B cell (primary cell): ENCODE measurements at regions not wholly inside any gene's neighbourhood (a gene's known extent, or its start where the extent isn't known, plus 50 kb on each side); places are given as distances from the start of the nearest gene placed in this dataset.

Experiments
- ATAC-seq: fragments of 200-7000 bp; cut with Tn5 transposase; one replicate; pipeline ENCODE4 v1.10.0; 2021; ENCODE audit warnings: low read depth, mild to moderate bottlenecking, moderate number of reproducible peaks, moderate library complexity
- CTCF ChIA-PET: fragments of 350-600 bp; sonication (Branson Sonifier 250); formaldehyde crosslinking; loops from one replicate; lab custom pipeline; 2021; ENCODE audit warnings: antibody characterized with exemption, inconsistent platforms; lab: Charles Lee
- POLR2A ChIA-PET: fragments of 350-600 bp; sonication (Branson Sonifier 250); formaldehyde crosslinking; loops from one replicate; lab custom pipeline; 2021; ENCODE audit warnings: antibody characterized with exemption; lab: Charles Lee
- DNase-seq: peaks from one replicate; pipeline ENCODE4 v3.0.0; 2013
- H2AFZ ChIP-seq: 2 replicates; pipeline ENCODE4 v1.6.1; 2012; ENCODE audit warnings: mild to moderate bottlenecking, low read depth, low read length; ENCODE audit not compliant: insufficient read depth, poor library complexity, severe bottlenecking
- H3K27ac ChIP-seq, 2 donors: 1 replicate in 1 of 2; 2 replicates in 1 of 2; pipeline ENCODE4 v1.5.1; 2012 to 2013; ENCODE audit warnings: low read length in 2 of 2, mild to moderate bottlenecking in 2 of 2, moderate library complexity in 1 of 2
- H3K27me3 ChIP-seq, 4 experiments: fragments of 200-600 bp in 1 of 4; sonication (generic) in 1 of 4; replicated peaks in 1 of 4; 1 replicate in 2 of 4; 2 replicates in 2 of 4; pipeline versions ENCODE4 v1.6.1 to v1.7.0; 2013 to 2016; ENCODE audit warnings: low read length in 3 of 4, mild to moderate bottlenecking in 2 of 4, mixed read lengths in 1 of 4, moderate library complexity in 1 of 4; ENCODE audit not compliant: insufficient read depth in 4 of 4, control insufficient read depth in 3 of 4; ENCODE audit errors: control extremely low read depth in 1 of 4
- H3K36me3 ChIP-seq, 2 experiments: replicated peaks in 1 of 2; 1 replicate in 1 of 2; 2 replicates in 1 of 2; pipeline versions ENCODE4 v1.6.1 to v1.7.1; 2013; ENCODE audit warnings: low read length in 1 of 2; ENCODE audit not compliant: insufficient read depth in 2 of 2, control insufficient read depth in 1 of 2; ENCODE audit errors: control extremely low read depth in 1 of 2, extremely low read depth in 1 of 2
- H3K4me1 ChIP-seq, 2 donors: fragments of 200-600 bp in 1 of 2; sonication (generic) in 1 of 2; 1 replicate in 1 of 2; 2 replicates in 1 of 2; pipeline versions ENCODE4 v1.5.1 to v1.6.1; 2013 to 2017; ENCODE audit warnings: low read length in 2 of 2; ENCODE audit not compliant: control insufficient read depth in 2 of 2, insufficient read depth in 2 of 2
- H3K4me2 ChIP-seq: replicated peaks from 2 replicates; pipeline ENCODE3; 2012; ENCODE audit warnings: mild to moderate bottlenecking, low read depth, low read length; ENCODE audit not compliant: poor library complexity, severe bottlenecking
- H3K4me3 ChIP-seq, 5 experiments: fragments of 200-600 bp in 1 of 5; sonication (generic) in 1 of 5; 1 replicate in 3 of 5; 2 replicates in 2 of 5; pipeline versions ENCODE4 v1.5.1 to v1.7.0; 2011 to 2016; ENCODE audit warnings: low read length in 4 of 5, mild to moderate bottlenecking in 4 of 5, low read depth in 2 of 5, control low read depth in 1 of 5, moderate library complexity in 1 of 5; ENCODE audit not compliant: insufficient read depth in 1 of 5; ENCODE audit errors: control extremely low read depth in 1 of 5, extremely low read depth in 1 of 5
- H3K79me2 ChIP-seq: fragments of 200-600 bp; sonication (generic); one replicate; pipeline ENCODE4 v1.6.0; 2016; ENCODE audit warnings: low read length; ENCODE audit not compliant: control insufficient read depth, insufficient read depth
- H3K9ac ChIP-seq: fragments of 200-600 bp; sonication (generic); 2 replicates; pipeline ENCODE4 v1.6.1; 2017; ENCODE audit warnings: mild to moderate bottlenecking, low read length, moderate library complexity
- H3K9me3 ChIP-seq, 3 donors: one replicate each; pipeline versions ENCODE4 v1.6.1 to v1.7.1; 2013; ENCODE audit warnings: low read length in 2 of 3; ENCODE audit not compliant: control insufficient read depth in 2 of 3, insufficient read depth in 1 of 3; ENCODE audit errors: control extremely low read depth in 1 of 3
- H4K20me1 ChIP-seq: 2 replicates; pipeline ENCODE4 v1.6.0; 2012; ENCODE audit warnings: mild to moderate bottlenecking, low read length; ENCODE audit not compliant: insufficient read depth, control insufficient read depth, poor library complexity, severe bottlenecking
- H3K27ac Mint-ChIP-seq: one replicate; pipeline ENCODE4 v1.8.0; 2021; ENCODE audit warnings: mixed read lengths
- H3K27me3 Mint-ChIP-seq: one replicate; pipeline ENCODE4 v1.8.0; 2021; ENCODE audit warnings: mixed read lengths
- H3K4me1 Mint-ChIP-seq: one replicate; pipeline ENCODE4 v1.8.0; 2021; ENCODE audit warnings: mixed read lengths
- H3K4me3 Mint-ChIP-seq: one replicate; pipeline ENCODE4 v1.8.0; 2021; ENCODE audit warnings: mixed read lengths
- H3K9me3 Mint-ChIP-seq: one replicate; pipeline ENCODE4 v1.8.0; 2022; ENCODE audit warnings: mixed read lengths; ENCODE audit not compliant: insufficient read depth
- CTCF ChIP-seq: fragments of 200-600 bp; IDR thresholded peaks from one replicate; pipeline ENCODE4 v1.8.0; 2022; ENCODE audit warnings: antibody characterized with exemption, mild to moderate bottlenecking
- EZH2 ChIP-seq: IDR thresholded peaks from 2 replicates; pipeline ENCODE4 v1.6.1; 2012; ENCODE audit warnings: borderline replicate concordance, low read depth, mild to moderate bottlenecking, moderate library complexity, low read length; ENCODE audit not compliant: insufficient read depth, poor library complexity, severe bottlenecking
- WGBS: methylation state at CpG from one replicate; pipeline ENCODE4 v1.1.5; 2013; ENCODE audit warnings: missing lambda C conversion rate; ENCODE audit not compliant: insufficient coverage; 5-methylcytosine and 5-hydroxymethylcytosine counted together
- intact Hi-C: fragments of 100-400 bp; cut with micrococcal nuclease; formaldehyde crosslinking; loops from one replicate; pipeline ENCODE4 v1.10.0; 2022

DNA sequence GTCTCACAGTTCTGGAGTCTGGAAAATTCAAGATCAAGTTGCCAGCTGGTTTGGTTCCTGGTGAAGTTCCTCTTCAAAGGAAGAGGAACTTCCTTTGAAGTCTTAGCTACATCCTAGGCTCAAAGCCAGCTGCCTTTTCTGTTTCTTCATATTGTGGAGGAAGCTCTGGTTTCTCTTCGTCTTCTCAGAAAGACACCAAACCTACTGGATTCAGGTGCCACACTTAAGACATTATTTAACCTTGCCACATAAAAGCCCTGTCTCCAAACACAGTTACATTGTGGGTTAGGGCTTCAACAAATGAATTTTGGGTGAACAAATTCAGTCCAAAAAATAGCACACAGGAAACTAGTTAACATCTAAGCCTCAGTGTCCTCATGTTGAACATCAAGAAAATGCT, 1019.8 kb downstream of the GALC start:
- Mint-ChIP-seq H3K9me3 (peaks cover 22% of the 10 kb centered on the region), H3K27ac (no peak overlapping the region), H3K27me3 (no peaks in the 10 kb centered on the region), H3K4me3 (no peak overlapping the region), H3K4me1 (no peaks in the 10 kb centered on the region)
- H3K36me3 ChIP-seq = no peaks in the 10 kb centered on the region
- H3K27ac ChIP-seq = no peak overlapping the region
- no peaks in the 10 kb centered on the region for H3K79me2 ChIP-seq
- TF ChIP-seq EZH2 (no peak), CTCF (no peak)
- no CpG with 5 or more reads among the region's 1 CpG for WGBS
- ChIA-PET CTCF (no interaction called here), POLR2A (no interaction called here)
- H4K20me1 ChIP-seq = no peaks in the 10 kb centered on the region
- intact Hi-C loops = no loop called here
- H3K27me3 ChIP-seq = no peaks in the 10 kb centered on the region
- no peak overlapping the region for H2AFZ ChIP-seq
- no peak overlapping the region for H3K9ac ChIP-seq
- no peak for ATAC-seq
- H3K4me3 ChIP-seq = no peak overlapping the region
- H3K4me1 ChIP-seq = no peaks in the 10 kb centered on the region
- peaks cover 1 to 11% (median 8%) of the 10 kb centered on the region in 3 donors for H3K9me3 ChIP-seq
- DNase-seq = no peak
- H3K4me2 ChIP-seq = no peak overlapping the region

- TF ChIP-seq CTCF (no peak), EZH2 (no peak)
- intact Hi-C loops = no loop called here
- H3K4me1 Mint-ChIP-seq = no peaks in the 10 kb centered on the region
- Histone ChIP-seq H3K4me2 (no peak overlapping the region), H3K9me3 (peaks cover 1 to 11% (median 10%) of the 10 kb centered on the region in 3 donors), H3K79me2 (no peaks in the 10 kb centered on the region), H2AFZ (no peak overlapping the region), H3K9ac (no peak overlapping the region), H3K4me3 (no peak overlapping the region), H4K20me1 (no peaks in the 10 kb centered on the region), H3K27me3 (no peaks in the 10 kb centered on the region), H3K27ac (no peak overlapping the region), H3K36me3 (no peaks in the 10 kb centered on the region), H3K4me1 (no peaks in the 10 kb centered on the region)
- peaks cover 11% of the 10 kb centered on the region for H3K9me3 Mint-ChIP-seq
- ATAC-seq (no peak), DNase-seq (no peak)
- ChIA-PET POLR2A (no interaction called here), CTCF (no interaction called here)
- WGBS = no CpG with 5 or more reads among the region's 2 CpGs
- no peak overlapping the region for H3K4me3 Mint-ChIP-seq
- H3K27me3 Mint-ChIP-seq = no peaks in the 10 kb centered on the region
- H3K27ac Mint-ChIP-seq = no peak overlapping the region
Measured at GRCh38 chr14:86971292-86971691, 1021.7 kb downstream of the GALC start.
